ENCODE measurements at regions not wholly inside any gene's neighbourhood (a gene's known extent, or its start where the extent isn't known, plus 50 kb on each side); places are given as distances from the start of the nearest gene placed in this dataset.
"Not testable (repeated sequence)": the region's sequence is repeated elsewhere in the genome, so short reads cannot be mapped to it uniquely, and the experiment has no call there.

DNA sequence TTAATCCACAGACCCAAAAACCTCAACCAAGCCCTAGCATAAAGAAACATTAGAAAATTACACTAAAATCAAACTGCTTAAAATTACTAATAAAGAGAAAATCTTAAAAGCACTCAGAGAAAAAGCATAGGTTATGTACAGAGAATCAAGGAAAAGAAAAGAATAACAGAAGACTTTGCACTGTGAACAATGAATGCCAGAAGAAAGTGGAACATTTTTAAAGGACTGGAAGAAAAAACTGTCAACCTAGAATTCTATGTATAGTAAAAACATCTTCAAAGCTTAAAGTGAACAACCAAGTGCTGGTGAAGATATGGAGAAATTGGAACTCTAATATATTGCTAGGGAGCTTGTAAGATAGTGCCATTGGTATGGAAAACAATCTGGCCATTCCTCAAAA, 82.7 kb upstream of the SLC6A11 start:
- Mint-ChIP-seq H3K4me1 (ENCODE audit: low read depth) (no peaks in the 10 kb centered on the region), H3K9me3 (ENCODE audit: low read depth) (peaks cover 22% of the 10 kb centered on the region), H3K4me3 (ENCODE audit: low read depth) (no peak overlapping the region), H3K27me3 (peaks cover 30% of the 10 kb centered on the region), H3K27ac (no peak overlapping the region), H3K36me3 (ENCODE audit: insufficient read depth) (no peaks in the 10 kb centered on the region)
- no peak for DNase-seq (ENCODE audit: low spot score, unreplicated experiment)
- TF ChIP-seq, protein P1, sequence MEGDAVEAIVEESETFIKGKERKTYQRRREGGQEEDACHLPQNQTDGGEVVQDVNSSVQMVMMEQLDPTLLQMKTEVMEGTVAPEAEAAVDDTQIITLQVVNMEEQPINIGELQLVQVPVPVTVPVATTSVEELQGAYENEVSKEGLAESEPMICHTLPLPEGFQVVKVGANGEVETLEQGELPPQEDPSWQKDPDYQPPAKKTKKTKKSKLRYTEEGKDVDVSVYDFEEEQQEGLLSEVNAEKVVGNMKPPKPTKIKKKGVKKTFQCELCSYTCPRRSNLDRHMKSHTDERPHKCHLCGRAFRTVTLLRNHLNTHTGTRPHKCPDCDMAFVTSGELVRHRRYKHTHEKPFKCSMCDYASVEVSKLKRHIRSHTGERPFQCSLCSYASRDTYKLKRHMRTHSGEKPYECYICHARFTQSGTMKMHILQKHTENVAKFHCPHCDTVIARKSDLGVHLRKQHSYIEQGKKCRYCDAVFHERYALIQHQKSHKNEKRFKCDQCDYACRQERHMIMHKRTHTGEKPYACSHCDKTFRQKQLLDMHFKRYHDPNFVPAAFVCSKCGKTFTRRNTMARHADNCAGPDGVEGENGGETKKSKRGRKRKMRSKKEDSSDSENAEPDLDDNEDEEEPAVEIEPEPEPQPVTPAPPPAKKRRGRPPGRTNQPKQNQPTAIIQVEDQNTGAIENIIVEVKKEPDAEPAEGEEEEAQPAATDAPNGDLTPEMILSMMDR (IDR thresholded peaks at IDR 0.05; ENCODE audit: unreplicated experiment), result no peak

DNA sequence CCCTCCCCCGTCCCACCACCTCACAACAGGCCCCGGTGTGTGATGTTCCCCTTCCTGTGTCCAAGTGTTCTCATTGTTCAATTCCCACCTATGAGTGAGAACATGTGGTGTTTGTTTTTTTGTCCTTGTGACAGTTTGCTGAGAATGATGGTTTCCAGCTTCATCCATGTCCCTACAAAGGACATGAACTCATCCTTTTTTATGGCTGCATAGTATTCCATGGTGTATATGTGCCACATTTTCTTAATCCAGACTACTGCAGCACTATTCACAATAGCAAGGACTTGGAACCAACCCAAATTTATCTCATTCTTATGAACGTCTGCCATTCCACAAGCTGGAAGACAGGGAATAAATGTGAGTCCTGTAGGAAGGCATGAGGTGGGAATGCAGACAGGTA, 79.6 kb upstream of the SLC6A11 start:
- H3K4me3 Mint-ChIP-seq (ENCODE audit: low read depth); DNase-seq (ENCODE audit: low spot score, unreplicated experiment); H3K4me1 Mint-ChIP-seq (ENCODE audit: low read depth); H3K36me3 Mint-ChIP-seq (ENCODE audit: insufficient read depth); H3K27ac Mint-ChIP-seq: not testable (repeated sequence)
- Mint-ChIP-seq H3K27me3 (peaks cover 56% of the 10 kb centered on the region), H3K9me3 (ENCODE audit: low read depth) (peaks cover 18% of the 10 kb centered on the region)

DNA sequence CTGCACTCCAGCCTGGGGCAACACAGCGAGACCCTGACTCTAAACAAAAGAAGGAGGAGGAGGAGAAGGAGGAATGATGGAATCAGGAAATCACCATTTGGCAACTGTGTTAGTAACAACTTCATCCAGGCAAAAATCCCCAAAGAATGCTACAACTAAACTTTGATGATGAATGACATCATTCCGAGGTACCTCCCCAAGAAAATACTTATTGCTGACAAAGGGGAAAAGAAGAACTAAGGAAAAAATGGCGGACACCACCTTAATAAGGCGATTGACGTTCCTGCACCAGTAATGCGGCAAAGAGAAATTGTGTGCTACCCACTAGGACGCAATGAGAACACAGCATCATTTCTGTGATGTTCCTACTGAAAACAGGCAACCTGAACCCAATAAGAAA, 78.2 kb upstream of the SLC6A11 start:
- Mint-ChIP-seq H3K36me3 (ENCODE audit: insufficient read depth) (no peaks in the 10 kb centered on the region), H3K27me3 (peaks cover 62% of the 10 kb centered on the region), H3K27ac (no peak overlapping the region), H3K9me3 (ENCODE audit: low read depth) (peaks cover 12% of the 10 kb centered on the region), H3K4me1 (ENCODE audit: low read depth) (no peaks in the 10 kb centered on the region), H3K4me3 (ENCODE audit: low read depth) (no peak overlapping the region)
- TF ChIP-seq, protein P1 (IDR thresholded peaks at IDR 0.05; ENCODE audit: unreplicated experiment), result no peak
- DNase-seq (ENCODE audit: low spot score, unreplicated experiment), result no peak

DNA sequence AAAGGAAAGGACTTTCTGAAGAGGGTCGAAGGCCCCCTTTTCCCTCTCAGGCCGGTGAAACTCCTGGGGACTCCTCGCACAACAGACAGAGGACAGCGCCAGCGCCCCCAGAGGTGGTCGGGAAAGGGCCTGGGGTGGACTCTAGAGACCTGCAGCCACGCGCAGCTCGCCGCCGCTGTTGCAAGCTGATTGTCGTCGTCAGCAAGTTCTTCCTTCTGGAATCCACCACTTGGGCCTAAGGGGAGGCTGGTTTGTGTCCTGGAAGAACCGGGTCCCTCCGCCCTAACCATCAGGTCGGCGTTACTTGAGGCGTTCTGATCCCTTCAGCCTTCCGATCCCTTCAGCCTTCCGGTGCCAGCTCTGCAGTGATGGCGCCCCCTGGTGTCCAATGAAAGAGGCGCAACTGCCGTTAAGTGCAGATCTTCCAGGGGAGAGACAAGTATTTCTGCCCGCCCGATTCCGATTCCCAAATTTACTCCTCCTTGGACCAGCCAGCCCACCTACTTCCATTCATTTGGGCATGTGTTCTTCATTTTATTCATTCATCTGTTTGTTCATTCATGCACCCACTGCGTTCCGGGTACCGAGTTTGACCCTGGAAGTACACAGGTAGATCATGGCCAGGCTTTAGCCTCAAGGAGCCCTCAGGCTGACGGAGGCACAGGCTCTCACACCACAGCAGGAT, 77.2 kb upstream of the SLC6A11 start:
- no peaks in the 10 kb centered on the region for H3K36me3 Mint-ChIP-seq (ENCODE audit: insufficient read depth)
- peaks cover 3% of the 10 kb centered on the region for H3K9me3 Mint-ChIP-seq (ENCODE audit: low read depth)
- DNase-seq (ENCODE audit: low spot score, unreplicated experiment), result peak; percentile 72
- peaks cover 65% of the 10 kb centered on the region for H3K27me3 Mint-ChIP-seq
- no peaks in the 10 kb centered on the region for H3K4me1 Mint-ChIP-seq (ENCODE audit: low read depth)
- no peak overlapping the region for H3K27ac Mint-ChIP-seq
- H3K4me3 Mint-ChIP-seq (ENCODE audit: low read depth), result peak overlapping the region; percentile 59
- TF ChIP-seq, protein P1 (IDR thresholded peaks at IDR 0.05; ENCODE audit: unreplicated experiment), result peak; percentile 94

DNA sequence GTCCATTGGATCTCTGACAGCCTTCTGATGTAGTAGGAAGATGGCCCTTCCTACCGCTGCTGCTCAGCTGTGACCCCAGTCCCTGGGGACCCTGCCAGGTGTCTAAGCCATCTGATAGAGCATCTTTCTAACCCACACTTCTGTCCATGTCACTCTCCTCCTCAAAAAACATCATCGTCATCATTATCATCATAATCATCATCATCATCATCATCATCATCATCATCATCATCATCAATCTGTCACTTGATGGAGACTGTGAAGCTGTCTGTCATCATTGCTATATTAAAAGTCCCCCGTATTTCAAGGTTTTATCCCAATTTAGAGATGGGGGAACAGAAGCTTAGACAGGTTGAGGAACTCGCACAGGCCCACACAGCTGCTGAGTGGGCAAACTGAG, 75.1 kb upstream of the SLC6A11 start:
- Mint-ChIP-seq H3K9me3 (ENCODE audit: low read depth) (no peaks in the 10 kb centered on the region), H3K27ac (no peak overlapping the region), H3K4me3 (ENCODE audit: low read depth) (no peak overlapping the region), H3K4me1 (ENCODE audit: low read depth) (no peaks in the 10 kb centered on the region), H3K27me3 (peaks cover 57% of the 10 kb centered on the region), H3K36me3 (ENCODE audit: insufficient read depth) (no peaks in the 10 kb centered on the region)
- no peak for DNase-seq (ENCODE audit: low spot score, unreplicated experiment)
- TF ChIP-seq, protein P1 (IDR thresholded peaks at IDR 0.05; ENCODE audit: unreplicated experiment), result no peak
